ENCODE measurements at regions not wholly inside any gene's neighbourhood (a gene's known extent, or its start where the extent isn't known, plus 50 kb on each side); places are given as distances from the start of the nearest gene placed in this dataset.
"Not testable (repeated sequence)": the region's sequence is repeated elsewhere in the genome, so short reads cannot be mapped to it uniquely, and the experiment has no call there.

DNA sequence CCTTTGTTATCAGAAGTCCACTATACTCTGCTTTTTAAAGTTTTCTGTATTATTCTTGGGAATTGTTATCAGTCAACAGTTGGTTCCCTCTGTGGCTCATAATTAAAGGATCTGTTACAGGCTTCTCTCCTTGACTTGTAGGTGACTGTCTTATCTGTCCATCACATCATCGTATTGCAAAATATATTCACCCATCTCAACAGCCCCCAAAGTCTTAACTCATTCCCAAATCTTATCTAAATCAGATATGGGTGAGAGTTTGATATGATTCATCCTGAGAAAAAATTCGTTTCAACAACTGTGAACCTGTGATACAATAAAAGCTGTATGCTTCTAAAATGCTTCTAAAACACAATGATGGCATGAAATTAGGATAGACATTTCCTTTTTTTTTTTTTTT is 1245.6 kb upstream of the RAG2 start:
- no peak for DNase-seq

DNA sequence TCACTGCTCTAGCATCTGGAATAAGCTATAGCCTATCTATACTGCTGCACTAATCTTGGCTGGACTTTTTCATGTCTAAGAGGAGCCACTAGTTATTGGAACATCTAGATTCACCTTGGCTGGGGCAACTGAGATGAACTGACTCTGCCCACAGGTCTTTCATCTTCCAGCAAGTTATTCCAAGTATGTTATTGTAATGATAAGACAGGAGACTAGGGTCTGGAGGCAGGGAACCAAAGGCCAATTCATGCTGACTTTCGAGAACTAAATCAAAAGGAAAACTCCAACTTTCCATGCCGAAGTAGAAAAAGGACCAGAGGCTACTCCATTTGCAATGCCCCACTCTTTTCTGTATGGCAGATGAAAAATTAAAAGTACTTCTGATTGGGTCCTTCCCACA is 1243.0 kb upstream of the RAG2 start:
- no peak for DNase-seq

DNA sequence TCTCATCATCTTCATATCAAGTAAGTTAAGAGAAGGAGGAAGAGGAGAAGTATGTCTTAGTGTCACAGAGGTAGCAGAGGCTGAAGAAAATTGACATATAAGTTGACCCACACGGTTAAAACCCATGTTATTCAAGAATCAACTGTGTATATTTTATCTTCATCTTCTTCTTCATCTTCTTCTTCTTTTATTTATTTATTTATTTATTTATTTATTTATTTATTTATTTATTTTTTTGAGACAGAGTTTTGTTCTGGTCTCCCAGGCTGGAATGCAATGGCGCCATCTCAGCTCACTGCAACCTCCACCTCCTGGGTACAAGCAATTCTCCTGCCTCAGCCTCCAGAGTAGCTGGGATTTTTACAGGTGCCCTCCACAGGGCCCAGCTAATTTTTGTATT is 1242.3 kb upstream of the RAG2 start:
- not testable (repeated sequence) for DNase-seq

DNA sequence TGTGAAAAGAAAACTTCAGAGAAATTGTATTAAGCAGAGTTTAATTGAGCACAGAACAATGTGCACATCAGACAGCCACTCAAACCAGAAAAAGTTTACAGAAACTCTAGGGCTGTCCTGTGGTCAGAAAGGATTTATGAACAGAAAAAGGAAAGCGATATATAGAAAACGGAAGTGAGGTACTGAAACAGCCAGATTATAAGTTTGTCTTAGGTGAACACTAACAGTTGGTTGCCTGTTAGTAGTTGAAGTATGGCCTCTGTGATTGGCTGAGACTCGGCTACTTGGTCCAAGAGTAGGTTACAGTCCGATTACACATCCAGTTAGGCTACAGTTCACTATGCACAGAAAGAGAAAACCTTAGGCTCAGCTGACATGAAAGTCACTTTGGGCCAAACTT is 1232.5 kb upstream of the RAG2 start:
- no peak for DNase-seq

DNA sequence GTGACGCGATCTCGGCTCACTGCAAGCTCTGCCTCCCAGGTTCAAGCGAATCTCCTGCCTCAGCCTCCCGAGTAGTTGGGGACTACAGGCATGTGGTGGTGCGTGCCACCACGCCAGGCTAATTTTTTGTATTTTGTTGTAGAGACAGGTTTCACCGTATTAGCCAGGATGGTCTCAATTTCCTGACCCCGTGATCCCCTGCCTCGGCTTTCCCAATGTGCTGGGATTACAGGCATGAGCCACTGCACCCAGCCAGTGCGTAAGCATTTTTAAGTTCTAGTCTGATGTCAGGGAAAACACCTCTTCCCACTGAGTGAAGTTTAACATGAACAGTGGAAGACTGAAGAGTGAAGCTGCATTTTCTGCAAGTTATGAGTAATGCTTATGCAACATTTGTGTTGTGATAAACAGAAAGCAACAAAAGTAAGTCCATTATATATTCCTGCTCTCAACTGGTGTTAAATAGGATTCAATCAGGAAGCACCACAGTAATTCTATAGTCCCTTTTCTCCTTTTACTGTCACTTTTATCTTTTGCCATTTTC is 1219.8 kb upstream of the RAG2 start:
- no peak for DNase-seq

DNA sequence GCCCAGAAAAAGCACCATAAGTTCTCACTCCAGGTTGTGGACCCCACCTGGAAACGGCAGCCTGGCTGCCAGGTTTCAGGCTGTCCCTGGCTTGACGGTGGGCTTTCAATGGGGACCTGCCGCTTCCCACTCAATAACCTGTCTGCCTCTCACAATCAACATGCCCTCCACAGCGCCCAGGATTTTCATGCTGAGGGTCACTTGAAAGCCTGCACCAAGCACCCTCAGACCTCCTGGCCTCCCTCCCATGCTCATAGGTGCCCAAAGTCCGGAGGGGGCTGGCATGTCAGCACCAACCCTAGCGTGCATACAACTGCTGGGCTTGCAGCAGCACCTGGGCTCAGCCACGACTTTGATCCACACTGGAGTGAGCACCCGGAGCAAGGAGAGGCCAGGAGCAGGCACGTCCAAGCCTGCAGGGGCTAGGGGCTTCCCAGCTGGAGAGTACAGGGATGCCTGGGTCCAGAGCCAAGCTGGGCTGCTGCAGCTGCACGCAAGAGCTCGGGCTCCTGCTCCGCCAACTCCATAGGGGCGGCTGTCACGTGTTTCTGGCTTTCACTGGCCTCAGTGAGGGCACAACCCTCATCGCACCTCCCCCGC is 1214.3 kb upstream of the RAG2 start:
- no peak for DNase-seq

DNA sequence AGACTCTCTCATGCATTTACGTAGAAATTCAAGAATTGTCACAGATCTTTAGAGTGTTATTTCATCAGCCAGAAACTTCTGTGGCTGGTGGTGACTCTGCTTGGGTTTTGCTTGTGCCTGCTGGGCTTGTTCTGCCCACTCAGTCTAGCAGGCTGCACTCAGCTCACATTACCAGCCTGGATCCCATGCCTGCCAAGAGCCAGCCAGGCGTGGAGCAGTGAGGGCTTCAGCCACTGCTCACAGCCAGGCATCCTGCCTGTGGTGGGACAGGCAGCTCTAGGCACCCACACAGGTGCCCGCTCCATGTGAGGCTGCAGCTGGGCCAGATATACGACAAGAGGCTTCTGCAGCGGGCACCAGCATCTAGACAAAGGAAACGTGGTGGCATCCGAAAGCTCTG is 1213.3 kb upstream of the RAG2 start:
- no peak for DNase-seq

DNA sequence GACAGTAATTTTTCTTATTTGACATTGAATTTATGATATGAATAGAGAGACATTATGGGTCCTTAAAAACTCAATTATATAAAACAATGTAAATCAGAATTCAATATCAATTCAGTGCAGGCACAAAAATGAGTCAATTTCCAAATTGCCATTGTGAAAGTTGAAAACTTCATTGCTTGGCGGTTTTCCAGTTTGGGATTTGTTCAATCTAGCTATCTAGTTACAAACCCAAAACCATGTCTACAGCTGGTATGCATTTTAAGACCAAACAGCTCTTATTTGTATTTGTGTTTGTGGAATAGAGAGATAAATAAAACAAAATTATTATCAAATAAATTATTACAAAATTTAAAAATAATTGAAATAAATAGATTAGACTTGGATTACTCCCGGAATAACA is 1206.6 kb upstream of the RAG2 start:
- no peak for DNase-seq

DNA sequence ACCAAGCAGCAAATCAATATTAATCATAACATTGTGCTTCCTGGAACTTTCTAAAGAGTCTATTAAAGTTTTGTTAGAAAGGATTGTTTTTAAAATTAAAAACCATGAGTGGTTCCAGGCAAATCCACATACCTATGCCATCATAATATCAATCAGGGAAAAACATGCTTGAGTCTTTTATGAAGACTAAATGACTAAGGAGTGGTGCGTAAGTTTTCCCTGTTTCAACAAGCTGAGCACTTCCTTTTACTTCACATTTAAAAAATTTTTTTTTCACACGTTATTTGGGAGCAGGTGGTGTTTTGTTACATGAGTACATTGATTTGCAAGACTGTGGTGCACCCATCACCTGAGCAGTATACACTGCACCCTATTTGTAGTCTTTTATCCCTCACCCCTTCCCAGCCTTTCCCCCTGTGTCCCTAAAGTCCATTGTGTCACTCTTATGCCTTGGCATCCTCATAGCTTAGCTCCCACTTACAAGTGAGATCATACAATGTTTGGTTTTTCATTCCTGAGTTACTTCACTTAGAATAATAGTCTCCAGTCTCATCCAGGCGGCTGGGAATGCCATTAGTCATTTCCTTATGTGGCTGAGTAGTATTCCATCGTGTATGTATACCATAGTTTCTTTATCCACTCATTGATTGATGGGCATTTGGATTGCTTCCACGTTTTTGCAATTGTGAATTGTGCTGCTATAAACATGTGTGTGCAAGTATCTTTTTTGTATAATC is 1190.3 kb upstream of the RAG2 start:
- no peak for DNase-seq

DNA sequence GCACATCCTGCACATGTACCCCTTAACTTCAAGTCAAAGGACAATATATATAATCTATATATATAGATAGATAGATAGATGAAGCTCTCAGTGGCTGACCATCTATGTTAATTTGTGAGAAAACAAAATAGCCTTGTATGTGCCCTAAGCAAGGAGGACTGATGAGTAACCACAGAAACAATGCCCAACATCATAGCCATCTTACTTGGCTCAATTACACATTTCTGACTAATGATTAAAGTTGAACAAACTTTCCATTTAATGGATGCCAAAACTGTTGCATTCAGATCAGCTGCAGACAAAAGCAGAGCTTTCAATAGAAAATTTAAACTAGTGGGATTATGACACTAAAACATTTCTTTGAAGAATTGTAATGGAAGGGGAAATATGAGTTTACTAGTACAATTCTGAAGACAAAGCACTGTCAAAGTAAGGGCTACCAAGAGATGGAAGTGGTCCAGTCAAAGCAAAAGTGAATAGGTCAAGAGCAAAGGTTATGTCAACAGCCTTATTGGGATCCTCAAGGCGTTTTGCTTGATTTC is 1188.2 kb upstream of the RAG2 start:
- DNase-seq: no peak

DNA sequence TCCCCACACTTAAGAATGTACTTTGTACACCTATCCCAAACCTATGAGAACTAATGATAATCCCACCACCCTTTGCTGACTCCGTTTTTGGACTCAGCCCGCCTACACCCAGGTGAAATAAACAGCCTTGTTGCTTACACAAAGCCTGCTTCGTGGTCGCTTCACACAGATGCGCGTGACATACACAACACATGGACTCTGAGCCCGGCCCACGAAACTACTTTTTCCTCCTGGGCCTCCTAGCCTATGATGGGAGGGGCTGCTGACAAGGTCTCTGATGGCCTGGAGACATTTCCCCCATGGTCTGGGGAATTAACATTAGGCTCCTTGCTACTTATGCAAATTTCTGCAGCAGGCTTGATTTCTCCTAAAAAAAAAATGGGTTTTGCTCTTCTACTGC is 1176.4 kb upstream of the RAG2 start:
- no peak for DNase-seq

DNA sequence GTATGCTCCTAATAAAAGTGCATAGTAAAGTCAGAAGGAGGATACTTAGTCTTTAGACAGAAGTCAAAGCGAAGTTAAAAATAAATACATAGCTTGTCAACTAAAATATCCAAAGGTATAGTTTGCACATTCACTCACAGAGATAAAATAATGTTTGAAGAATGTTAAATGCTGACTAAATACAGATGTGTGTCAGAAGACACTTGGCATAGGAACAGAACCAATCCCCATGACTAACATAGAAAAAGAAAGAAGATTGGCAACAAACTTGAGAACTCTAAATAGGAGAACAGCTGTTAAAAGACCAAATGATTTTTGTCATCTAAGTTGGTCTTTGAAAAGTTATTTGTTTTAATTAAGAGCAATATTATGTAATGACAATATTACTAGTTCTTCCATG is 1172.1 kb upstream of the RAG2 start:
- no peak for DNase-seq

DNA sequence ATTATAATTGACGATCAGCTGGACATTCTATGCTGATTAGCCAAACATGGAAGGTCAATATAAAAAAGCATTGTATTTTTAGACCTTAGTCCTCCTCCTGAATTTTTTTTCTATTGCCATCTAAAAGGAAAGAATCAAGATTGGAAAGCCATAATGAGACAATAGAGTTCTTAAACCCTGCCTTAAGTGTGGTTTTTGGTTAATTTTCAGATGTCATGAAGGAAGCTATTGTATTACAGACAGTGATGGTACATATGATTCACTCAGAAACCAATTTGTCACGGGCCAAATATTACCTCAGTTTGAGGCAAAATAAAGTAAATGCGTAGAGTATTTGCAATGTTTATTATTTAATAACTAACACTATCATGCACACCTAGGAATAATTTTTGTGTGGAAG is 1164.0 kb upstream of the RAG2 start:
- no peak for DNase-seq

DNA sequence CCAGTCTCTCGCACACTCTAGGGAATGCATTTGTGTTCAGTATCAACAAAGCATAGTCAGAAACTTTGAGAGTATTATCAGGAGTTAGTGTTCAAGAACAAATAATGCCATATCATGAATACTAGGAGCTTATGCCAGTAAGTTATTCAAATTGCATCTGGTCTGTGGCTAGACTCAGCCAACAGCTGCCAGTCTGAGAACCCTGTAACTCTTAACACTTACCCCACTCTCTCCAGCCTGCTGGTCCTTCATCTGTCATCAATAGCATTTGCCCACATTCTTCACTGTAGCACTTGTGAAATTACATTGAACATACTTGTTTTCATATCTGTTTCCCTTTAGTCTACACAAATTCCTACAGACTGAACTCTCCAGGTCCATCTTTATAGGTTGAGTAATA is 1157.5 kb upstream of the RAG2 start:
- DNase-seq: no peak

DNA sequence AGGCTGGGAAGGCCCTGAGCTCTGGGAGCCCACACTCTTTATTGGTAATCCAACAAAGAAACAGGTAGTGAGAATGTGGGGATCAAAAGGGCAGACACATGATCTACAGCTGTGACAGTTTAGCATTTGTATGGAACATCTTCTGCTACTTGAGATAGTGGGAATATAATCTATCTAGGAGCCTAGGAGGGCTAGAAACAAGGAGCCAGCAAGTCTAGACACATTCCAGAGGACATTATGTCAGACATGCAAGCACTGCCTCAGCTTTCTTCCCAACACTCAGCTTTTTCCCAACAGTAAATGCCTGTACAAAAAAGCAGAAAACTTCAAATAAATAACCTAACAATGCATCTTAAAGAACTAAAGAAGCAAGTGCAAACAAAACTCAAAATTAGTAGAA is 1150.6 kb upstream of the RAG2 start:
- no peak for DNase-seq

DNA sequence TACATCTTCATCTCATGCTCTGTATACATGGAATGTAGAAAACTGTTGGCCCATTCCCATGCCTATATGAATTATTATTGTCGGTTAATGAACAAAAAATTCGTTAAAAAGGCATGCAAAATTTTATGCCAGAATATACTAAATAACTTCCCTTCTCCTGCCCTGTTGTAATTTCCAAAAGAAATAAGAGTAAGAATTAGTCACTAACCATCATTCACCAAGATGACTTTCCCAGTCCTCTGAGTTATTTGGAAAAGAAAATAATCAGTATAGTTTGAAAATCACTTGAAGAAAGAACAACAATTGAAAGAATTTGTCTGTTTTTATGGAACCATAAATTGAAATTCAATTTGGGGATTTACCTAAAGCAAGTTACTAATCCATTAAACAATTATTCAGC is 1149.1 kb upstream of the RAG2 start:
- no peak for DNase-seq

DNA sequence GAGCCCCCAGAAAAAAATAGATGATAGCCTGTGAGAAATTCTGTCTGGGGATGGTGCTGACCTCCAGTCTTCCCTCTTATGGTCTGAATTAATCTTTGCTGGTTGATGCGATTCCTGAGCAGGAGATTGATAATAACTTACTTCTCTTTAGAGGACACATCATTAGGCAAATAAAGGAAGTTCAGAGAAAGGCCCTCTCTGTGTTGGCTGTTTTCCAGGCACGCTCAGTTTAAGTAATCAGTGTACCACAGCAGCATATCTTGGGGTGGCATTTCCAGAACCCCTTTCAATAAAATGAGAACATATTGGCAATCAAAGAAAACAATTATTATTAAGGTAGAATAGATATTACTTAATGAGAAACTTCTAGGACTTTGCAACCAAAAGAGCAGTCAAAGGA is 1129.3 kb upstream of the RAG2 start:
- DNase-seq: no peak

DNA sequence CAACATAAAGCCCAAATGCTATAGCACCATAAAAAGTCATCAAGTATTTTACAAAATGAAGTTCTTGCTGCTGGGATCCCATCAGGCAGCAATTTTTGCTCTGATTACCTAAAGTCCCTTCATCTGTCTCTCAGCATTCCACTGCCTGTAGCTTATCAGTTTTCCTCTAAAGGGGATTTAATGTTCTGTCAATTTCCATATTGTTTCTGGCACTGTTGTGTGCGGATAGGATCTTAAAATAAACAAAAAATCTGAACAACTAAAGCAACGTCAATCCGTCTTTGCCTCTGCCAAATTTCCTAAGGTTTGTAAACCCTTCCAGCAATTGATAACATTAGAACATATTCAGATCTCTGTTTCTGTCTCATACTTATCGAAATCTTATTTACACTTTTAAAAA is 1126.3 kb upstream of the RAG2 start:
- DNase-seq: no peak

DNA sequence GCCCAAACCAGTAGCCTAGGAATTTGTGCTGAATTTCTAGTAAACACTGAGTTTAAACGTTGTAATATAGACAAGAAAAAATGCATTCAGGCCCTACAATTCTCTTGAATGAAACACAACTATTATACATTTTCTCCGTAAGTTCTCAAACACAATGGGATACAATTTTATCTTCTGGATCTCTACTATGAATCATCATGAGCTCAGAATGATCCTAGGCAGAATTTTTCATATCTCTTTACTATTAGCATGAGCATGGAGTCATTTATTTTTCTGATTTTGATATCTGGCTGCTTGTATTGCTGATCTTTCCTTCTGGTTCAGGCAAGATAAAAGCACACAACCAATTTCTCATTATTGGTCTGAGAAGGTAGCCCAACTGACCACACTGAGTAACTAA is 1123.4 kb upstream of the RAG2 start:
- no peak for DNase-seq

DNA sequence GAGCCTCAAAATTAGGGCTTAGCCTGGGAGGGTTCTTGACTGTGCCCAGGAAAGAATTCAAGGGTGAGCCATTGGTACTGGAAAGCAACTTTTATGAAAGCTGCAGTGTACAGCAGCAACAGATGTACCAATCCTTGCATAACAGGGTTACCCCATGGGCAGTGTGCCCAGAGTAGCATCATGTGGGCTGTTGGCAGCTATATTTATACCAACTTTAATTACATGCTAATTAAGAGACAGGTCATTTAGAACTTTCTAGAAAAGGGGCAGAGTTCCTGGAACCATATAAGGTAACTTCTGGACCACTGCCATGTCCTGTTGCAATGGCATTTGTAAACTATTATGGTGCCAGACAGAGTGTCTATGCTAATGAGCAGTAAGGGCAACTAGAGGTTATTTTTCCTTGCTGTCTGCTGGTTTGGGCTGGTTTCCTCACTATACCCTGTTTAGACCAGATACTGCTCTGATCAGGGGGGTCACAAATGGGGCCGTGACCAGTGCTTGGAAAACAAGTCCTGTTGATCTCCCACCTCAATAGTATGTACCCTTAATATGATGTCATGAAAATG is 1120.5 kb upstream of the RAG2 start:
- no peak for DNase-seq

DNA sequence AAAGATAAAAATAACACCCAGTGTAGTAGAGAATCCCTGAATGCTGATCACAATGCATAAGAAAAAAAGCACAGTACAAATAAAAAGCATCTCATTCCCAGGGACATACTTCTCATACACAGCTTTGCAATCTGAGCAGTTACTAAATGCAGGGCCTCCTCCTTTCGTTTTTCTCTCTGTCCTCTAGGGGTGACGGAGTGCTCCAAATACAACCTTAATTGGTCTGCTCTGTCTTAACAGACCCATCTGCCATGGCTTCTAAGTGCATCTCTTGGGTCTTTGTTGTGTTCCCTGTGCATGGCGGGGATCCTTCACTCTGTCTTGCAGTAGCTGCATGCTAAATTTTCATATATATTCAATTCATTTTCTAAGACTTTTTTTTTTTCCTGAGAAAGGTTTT is 1114.2 kb upstream of the RAG2 start:
- peak; percentile 50 for DNase-seq

DNA sequence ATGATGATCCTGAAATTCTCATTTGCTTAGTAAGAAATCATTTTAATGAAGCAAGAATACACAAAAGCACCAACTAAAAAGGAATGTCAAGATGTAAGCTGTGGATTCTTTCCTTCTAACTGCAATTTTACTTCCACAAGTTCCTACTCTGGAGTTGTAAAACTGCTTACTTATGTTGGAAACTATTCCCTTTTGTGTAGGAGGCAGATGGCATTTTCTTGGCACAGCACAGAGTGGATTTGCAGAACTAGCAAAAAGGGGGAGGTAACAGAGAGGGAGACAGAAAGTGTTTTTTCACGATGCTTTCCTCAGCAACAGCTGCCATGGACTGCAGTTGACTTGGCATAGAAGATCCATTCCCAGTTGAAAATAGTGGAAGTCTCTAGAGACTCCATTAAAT is 1112.0 kb upstream of the RAG2 start:
- DNase-seq: no peak

DNA sequence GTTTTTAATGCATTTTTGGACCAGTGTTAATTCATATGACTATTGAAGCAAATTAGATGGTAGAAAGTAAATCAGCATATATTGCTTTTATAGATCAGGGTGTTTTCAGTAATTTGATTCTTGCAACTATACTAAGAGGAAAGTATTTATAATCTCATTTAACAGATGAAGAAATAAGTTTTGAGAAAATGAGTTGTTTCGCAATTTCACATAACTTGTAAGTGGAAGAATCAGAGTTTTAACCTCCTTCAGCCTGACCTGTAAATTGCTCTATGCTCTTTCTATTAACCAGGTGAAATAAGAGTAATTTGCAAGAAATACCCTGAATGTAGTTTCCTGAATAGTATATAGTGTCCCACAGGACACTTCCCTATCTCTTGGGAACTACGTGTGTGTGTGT is 1106.8 kb upstream of the RAG2 start:
- no peak for DNase-seq

DNA sequence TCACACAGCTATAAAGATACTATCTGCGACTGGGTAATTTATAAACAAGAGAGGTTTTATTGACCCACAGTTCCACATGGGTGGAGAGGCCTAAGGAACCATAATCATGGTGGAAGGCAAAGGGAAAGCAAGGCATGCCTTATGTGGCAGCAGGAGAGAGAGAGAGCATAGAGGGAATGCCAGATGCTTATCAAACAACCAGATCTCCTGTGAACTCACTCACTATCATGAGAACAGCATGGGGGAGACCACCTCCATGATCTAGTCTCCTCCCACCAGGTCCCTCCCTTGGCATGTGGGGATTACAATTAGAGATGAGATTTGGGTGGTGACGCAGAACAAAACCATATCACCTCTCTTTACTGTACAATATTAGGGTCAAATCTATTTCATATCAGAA is 1101.6 kb upstream of the RAG2 start:
- DNase-seq: no peak
